ENCODE measurements at regions not wholly inside any gene's neighbourhood (a gene's known extent, or its start where the extent isn't known, plus 50 kb on each side); places are given as distances from the start of the nearest gene placed in this dataset.

GRCh38 chr11:128271401-128271800 is 316.0 kb downstream of the ETS1 start:
- TF ChIP-seq CTCF (conservative IDR thresholded peaks at IDR 0.05 in 1 of 2, IDR thresholded peaks at IDR 0.05 in 1 of 2; ENCODE audit: extremely low read depth in 1 of 2, insufficient read depth in 1 of 2, low read depth in 1 of 2, low read length in 2 of 2) (no peak), EZH2 (IDR thresholded peaks at IDR 0.05; ENCODE audit: borderline replicate concordance, low read length) (no peak)
